PFSK-1 (cell line): ENCODE measurements at regions not wholly inside any gene's neighbourhood (a gene's known extent, or its start where the extent isn't known, plus 50 kb on each side); places are given as distances from the start of the nearest gene placed in this dataset.

Experiments used
- FOXP2 ChIP-seq: optimal IDR thresholded peaks from 2 replicates; pipeline ENCODE3; 2011; ENCODE audit warnings: borderline replicate concordance, control low read depth, inconsistent platforms; ENCODE audit not compliant: insufficient read depth; ENCODE audit errors: extremely low read length, extremely low read depth
- POLR2AphosphoS5 ChIP-seq: IDR thresholded peaks from 2 replicates; pipeline ENCODE4 v1.6.1; 2012; ENCODE audit warnings: low read depth, mild to moderate bottlenecking, control low read depth, low read length, moderate library complexity
- TAF1 ChIP-seq: IDR thresholded peaks from 2 replicates; pipeline ENCODE4 v1.6.1; 2012; ENCODE audit warnings: low read length, control low read depth, borderline replicate concordance; ENCODE audit not compliant: insufficient read depth
- TF ChIP-seq, protein P1 (sequence below), 2 experiments: IDR thresholded peaks; 2 replicates each; pipeline versions ENCODE4 v1.6.1 to v1.8.0; 2011 to 2012; ENCODE audit warnings: low read depth in 2 of 2, low read length in 2 of 2, control low read depth in 1 of 2, inconsistent platforms in 1 of 2, mild to moderate bottlenecking in 1 of 2, moderate library complexity in 1 of 2; ENCODE audit not compliant: insufficient read depth in 1 of 2

DNA sequence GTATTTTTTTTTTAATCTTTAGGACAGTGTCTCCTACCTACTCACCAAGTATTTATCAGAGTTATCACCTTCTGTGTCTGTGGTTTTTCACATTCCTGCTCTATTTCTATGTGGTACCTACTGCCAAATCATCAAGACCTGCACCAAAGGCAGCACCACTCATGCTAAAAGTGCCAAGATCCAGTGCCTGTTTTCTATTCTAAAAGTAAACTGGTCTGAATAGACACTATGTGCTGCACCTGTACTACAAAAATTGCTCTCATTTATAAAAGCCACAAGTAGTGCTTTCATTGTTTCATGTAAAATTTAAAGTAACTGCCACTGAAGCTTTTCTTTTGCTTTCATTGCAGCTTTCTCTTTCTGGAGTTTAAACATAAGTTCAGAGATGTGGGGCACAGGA, 103.9 kb upstream of the GULP1 start:
- TF ChIP-seq TAF1 (no peak), POLR2AphosphoS5 (no peak), FOXP2 (no peak)
- TF ChIP-seq, protein P1, sequence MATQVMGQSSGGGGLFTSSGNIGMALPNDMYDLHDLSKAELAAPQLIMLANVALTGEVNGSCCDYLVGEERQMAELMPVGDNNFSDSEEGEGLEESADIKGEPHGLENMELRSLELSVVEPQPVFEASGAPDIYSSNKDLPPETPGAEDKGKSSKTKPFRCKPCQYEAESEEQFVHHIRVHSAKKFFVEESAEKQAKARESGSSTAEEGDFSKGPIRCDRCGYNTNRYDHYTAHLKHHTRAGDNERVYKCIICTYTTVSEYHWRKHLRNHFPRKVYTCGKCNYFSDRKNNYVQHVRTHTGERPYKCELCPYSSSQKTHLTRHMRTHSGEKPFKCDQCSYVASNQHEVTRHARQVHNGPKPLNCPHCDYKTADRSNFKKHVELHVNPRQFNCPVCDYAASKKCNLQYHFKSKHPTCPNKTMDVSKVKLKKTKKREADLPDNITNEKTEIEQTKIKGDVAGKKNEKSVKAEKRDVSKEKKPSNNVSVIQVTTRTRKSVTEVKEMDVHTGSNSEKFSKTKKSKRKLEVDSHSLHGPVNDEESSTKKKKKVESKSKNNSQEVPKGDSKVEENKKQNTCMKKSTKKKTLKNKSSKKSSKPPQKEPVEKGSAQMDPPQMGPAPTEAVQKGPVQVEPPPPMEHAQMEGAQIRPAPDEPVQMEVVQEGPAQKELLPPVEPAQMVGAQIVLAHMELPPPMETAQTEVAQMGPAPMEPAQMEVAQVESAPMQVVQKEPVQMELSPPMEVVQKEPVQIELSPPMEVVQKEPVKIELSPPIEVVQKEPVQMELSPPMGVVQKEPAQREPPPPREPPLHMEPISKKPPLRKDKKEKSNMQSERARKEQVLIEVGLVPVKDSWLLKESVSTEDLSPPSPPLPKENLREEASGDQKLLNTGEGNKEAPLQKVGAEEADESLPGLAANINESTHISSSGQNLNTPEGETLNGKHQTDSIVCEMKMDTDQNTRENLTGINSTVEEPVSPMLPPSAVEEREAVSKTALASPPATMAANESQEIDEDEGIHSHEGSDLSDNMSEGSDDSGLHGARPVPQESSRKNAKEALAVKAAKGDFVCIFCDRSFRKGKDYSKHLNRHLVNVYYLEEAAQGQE (IDR thresholded peaks at IDR 0.05; ENCODE audit: insufficient read depth in 1 of 2, low read depth in 2 of 2, low read length in 2 of 2): no peak
